ENCODE measurements at regions not wholly inside any gene's neighbourhood (a gene's known extent, or its start where the extent isn't known, plus 50 kb on each side); places are given as distances from the start of the nearest gene placed in this dataset.

DNA sequence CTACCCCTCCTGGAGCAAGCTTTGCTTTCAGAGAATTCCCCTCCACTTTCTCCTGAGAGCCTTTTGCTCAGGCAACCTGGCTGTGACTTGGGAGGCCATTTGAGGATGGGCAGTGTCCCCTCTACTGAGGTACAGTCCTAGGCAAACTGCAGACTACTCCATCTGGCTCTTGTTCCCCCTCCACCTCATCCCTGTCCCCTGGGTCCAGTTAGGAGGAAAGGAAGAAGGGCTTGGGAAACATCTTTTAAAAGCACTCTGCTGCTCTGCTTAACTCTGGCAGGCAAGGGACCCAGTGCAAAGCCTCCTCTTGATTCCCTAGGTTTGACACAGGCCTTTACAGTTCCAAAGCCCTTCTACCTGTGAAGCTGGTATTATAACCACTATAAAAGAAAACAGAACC lies 108.2 kb downstream of the NAV1 start:
- TF ChIP-seq, protein P1, sequence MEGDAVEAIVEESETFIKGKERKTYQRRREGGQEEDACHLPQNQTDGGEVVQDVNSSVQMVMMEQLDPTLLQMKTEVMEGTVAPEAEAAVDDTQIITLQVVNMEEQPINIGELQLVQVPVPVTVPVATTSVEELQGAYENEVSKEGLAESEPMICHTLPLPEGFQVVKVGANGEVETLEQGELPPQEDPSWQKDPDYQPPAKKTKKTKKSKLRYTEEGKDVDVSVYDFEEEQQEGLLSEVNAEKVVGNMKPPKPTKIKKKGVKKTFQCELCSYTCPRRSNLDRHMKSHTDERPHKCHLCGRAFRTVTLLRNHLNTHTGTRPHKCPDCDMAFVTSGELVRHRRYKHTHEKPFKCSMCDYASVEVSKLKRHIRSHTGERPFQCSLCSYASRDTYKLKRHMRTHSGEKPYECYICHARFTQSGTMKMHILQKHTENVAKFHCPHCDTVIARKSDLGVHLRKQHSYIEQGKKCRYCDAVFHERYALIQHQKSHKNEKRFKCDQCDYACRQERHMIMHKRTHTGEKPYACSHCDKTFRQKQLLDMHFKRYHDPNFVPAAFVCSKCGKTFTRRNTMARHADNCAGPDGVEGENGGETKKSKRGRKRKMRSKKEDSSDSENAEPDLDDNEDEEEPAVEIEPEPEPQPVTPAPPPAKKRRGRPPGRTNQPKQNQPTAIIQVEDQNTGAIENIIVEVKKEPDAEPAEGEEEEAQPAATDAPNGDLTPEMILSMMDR (IDR thresholded peaks at IDR 0.05), result no peak
- TF ChIP-seq POLR2A (IDR thresholded peaks at IDR 0.05), result no peak

Measured in thyroid gland (tissue), 4 donors.